GM12875 (cell line): ENCODE measurements at regions not wholly inside any gene's neighbourhood (a gene's known extent, or its start where the extent isn't known, plus 50 kb on each side); places are given as distances from the start of the nearest gene placed in this dataset.

Experiments
- H3K4me3 ChIP-seq: one replicate; pipeline ENCODE4 v1.5.1; 2011; ENCODE audit warnings: low read depth, low read length, control low read depth
- TF ChIP-seq, protein P1 (sequence below): IDR thresholded peaks from 2 replicates; pipeline ENCODE4 v1.5.1; 2011; ENCODE audit warnings: low read depth, mild to moderate bottlenecking, control low read depth, inconsistent platforms, low read length, moderate library complexity, borderline replicate concordance; ENCODE audit not compliant: insufficient read depth

DNA sequence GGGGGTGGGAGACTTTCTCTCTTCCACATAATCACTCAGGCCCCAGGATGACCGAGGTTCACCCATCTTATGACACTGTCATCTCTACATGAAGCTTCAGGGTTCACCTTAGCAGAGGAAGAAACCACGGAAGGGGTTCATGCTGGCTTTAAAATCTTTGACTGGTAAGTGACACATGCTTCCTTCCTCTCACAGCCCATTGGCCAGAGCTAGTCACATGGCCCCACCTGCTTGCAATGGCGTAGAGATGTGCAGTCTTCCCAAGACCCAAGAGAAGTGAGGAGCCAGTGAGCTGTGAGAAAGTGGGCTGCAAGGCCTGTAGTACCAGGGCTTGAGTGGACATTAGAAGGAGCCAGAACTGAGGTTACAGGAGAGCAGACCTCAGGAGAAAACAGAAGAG lies 180.3 kb downstream of the AXIN2 start:
- H3K4me3 ChIP-seq: no peak overlapping the region
- TF ChIP-seq, protein P1, sequence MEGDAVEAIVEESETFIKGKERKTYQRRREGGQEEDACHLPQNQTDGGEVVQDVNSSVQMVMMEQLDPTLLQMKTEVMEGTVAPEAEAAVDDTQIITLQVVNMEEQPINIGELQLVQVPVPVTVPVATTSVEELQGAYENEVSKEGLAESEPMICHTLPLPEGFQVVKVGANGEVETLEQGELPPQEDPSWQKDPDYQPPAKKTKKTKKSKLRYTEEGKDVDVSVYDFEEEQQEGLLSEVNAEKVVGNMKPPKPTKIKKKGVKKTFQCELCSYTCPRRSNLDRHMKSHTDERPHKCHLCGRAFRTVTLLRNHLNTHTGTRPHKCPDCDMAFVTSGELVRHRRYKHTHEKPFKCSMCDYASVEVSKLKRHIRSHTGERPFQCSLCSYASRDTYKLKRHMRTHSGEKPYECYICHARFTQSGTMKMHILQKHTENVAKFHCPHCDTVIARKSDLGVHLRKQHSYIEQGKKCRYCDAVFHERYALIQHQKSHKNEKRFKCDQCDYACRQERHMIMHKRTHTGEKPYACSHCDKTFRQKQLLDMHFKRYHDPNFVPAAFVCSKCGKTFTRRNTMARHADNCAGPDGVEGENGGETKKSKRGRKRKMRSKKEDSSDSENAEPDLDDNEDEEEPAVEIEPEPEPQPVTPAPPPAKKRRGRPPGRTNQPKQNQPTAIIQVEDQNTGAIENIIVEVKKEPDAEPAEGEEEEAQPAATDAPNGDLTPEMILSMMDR: no peak

DNA sequence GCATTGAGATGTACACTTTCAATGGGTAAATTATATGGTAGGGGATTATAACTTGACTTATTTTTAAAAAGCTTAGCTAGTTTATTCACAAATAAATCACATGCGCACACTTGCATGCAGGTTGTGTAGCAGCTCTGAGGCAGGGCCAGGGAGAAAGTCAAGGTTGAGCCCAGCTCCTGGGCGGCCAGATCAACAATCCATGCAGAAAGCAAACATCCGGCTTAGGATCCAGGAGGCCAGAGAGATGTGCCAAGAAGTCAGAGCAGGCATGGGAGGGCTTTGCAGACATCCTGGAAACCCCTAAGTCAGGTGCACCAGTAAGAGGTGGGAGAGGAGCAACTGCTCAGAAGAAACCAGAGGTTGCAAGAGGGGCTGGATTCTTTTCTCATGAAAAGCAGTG lies 186.5 kb downstream of the AXIN2 start:
- H3K4me3 ChIP-seq: no peak overlapping the region
- TF ChIP-seq, protein P1: no peak

DNA sequence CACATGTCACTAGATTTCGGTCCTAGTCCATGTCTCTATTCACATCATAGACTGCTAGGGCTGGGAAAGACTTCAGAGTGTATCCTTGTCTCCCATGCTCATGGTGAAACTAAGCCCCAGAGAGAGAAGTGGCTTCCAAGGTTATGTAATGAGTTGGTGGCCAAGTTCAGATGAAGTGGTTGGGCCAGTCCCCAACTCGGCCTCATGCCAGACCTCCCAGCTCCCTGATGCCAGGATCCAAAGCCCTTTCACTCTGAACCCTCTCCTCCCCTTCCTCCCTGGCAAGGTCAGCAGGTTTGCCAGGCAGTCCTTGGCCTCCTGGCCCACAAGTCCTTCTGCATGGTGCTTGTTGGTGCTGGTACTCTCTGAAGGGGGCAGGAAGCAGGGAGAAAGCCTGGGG lies 189.7 kb downstream of the AXIN2 start:
- TF ChIP-seq, protein P1: no peak
- H3K4me3 ChIP-seq: no peak overlapping the region

DNA sequence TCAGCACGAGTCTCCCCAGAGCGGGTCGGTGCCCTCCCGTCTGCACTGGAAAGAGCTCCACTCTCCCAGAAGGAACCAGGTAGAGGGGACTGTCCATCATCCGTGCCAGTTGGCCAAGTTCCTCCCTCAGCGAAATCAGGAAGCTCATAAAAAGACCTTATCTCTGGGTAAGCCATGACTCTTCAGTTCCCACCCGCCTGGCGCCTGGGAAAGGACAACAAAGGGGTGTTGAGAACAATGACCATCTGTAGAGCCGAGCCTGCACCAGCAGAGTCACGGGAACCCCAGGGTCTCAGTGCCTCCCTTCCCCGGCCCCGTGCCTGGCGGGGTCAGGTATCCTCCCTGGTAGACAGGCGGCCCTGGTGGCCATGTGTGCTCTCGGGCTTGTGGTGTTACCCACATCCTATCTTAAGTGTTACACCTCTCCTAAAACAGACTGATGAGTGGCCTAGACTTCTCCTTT lies 190.7 kb downstream of the AXIN2 start:
- TF ChIP-seq, protein P1: no peak

DNA sequence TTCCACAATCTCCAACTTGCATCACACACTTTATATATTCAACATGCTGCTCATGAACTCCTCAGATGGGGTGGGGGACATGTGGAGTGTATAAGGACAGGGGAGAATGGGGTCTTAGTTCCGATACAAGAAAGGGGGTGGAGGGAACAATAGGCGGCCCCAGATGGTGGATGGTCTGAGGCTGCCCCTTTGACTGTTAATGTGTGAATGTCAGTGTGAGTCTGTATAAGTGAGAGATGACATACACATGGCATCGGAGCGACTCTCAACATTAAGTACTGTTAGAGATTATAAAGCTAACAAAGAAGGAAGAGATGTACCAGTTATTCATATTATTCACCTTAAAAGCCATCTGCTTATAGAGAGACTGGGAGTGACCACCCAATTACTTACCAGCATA lies 193.1 kb downstream of the AXIN2 start:
- no peak overlapping the region for H3K4me3 ChIP-seq
- TF ChIP-seq, protein P1: no peak

More for the DNA sequence above, 190.7 kb downstream of the AXIN2 start:
- H3K4me3 ChIP-seq: no peak overlapping the region

DNA sequence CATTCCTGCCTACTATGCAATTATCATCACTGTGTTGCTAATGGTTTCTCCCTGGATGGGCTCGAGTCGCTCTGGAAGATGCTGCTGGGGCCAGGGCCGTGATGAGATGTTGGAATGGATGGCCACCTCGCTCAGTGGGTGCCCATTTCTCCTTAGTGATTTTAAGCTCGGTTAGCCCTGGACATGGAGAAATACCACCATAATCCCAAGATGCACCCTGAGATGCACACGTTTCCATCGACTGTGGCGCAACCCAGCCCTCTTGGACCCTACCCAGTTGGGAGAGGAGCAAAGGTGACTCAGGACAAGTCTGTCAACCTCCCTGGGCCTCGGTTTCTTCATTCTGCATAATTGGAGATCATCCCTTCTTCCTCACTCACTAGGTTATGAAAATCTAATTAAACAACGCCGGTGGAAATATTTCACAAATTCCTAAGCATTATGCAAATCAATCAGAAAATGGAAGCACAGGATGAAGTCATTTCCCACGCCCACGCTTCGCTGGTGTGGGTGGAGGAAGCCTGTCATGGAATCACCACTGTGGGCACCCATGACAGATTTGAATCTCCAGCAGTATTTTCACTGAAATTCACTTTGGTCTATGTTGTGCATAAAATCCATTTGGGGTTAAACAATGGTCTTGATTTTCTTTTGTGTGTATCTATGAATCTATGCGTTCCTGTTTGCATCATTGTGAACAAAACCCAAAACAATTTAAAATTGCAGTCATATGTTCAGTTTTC lies 195.2 kb downstream of the AXIN2 start:
- H3K4me3 ChIP-seq: no peak overlapping the region
- TF ChIP-seq, protein P1: no peak

DNA sequence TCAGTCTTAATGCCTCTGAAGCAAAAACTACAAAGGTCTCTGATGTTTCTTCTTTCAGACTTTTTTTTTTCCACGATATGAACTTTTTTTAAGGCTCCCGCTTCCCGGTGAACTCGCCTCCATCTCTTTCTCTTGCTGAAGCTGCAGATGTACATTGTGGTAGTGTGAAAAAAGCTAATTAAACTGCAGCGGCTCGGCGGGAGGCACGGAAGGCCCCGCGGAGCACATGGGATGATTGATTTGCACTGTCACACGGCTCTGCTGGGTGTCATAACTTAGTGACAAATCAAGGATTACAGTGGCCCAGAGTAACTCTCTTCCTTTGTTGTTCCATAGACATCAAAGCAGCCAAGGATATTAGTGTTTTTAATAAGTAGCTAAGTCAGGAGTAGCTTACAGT lies 196.3 kb downstream of the AXIN2 start:
- H3K4me3 ChIP-seq: no peak overlapping the region
- TF ChIP-seq, protein P1: no peak
